ENCODE measurements at regions not wholly inside any gene's neighbourhood (a gene's known extent, or its start where the extent isn't known, plus 50 kb on each side); places are given as distances from the start of the nearest gene placed in this dataset.

DNA sequence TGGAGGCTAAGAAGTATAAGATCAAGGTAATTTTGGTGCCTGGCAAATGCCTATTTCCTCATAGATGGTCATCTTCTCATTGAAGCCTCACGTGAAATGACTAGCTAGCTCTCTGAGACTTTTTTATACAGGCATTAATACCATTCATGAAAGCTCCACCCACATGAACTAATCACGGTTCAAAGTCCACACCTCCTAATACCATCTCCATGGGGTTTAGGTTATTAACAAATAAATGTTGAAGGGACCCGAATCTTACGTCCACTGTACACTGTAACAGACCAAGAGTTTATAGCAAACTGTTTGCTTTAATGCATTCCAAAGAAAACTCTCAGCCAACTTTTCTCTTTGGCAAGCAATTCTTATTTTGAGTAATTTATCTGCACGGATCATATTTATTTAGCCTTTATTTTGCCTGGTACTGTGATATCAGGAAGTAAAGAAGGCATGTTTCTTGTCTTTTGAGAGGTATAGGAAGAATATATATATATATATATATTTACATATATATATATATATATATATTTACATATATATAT, 296.1 kb upstream of the LRRC7 start:
- H3K27me3 Mint-ChIP-seq (ENCODE audit: low read depth in 3 of 3) = peaks cover 0 to 4% (median 3%) of the 10 kb centered on the region in 3 donors
- H3K27ac Mint-ChIP-seq = no peak overlapping the region
- H3K4me1 Mint-ChIP-seq = no peaks in the 10 kb centered on the region
- peaks cover 7 to 47% (median 22%) of the 10 kb centered on the region in 6 donors for H3K9me3 Mint-ChIP-seq
- H3K36me3 Mint-ChIP-seq = no peaks in the 10 kb centered on the region
- H3K4me3 Mint-ChIP-seq = no peak overlapping the region
- no peak for DNase-seq

GRCh38 chr1:69272684-69273083, 295.0 kb upstream of the LRRC7 start:
- Mint-ChIP-seq H3K4me3 (no peak overlapping the region), H3K27me3 (ENCODE audit: low read depth in 3 of 3) (peaks cover 0 to 4% (median 3%) of the 10 kb centered on the region in 3 donors), H3K9me3 (peaks cover 7 to 41% (median 20%) of the 10 kb centered on the region in 6 donors), H3K36me3 (no peaks in the 10 kb centered on the region), H3K4me1 (no peaks in the 10 kb centered on the region), H3K27ac (no peak overlapping the region)
- DNase-seq = no peak

GRCh38 chr1:69278923-69279322, 288.8 kb upstream of the LRRC7 start:
- no peaks in the 10 kb centered on the region for H3K36me3 Mint-ChIP-seq
- H3K4me1 Mint-ChIP-seq = no peaks in the 10 kb centered on the region
- H3K9me3 Mint-ChIP-seq = peaks cover 7 to 33% (median 16%) of the 10 kb centered on the region in 6 donors
- H3K4me3 Mint-ChIP-seq = no peak overlapping the region
- no peak for DNase-seq
- H3K27me3 Mint-ChIP-seq (ENCODE audit: low read depth in 3 of 3) = peaks cover 0 to 4% (median 0%) of the 10 kb centered on the region in 3 donors
- no peak overlapping the region for H3K27ac Mint-ChIP-seq

GRCh38 chr1:69283516-69283915, 284.2 kb upstream of the LRRC7 start:
- peaks cover 2 to 38% (median 16%) of the 10 kb centered on the region in 6 donors for H3K9me3 Mint-ChIP-seq
- H3K36me3 Mint-ChIP-seq = no peaks in the 10 kb centered on the region
- H3K27ac Mint-ChIP-seq = no peak overlapping the region
- no peaks in the 10 kb centered on the region for H3K4me1 Mint-ChIP-seq
- H3K27me3 Mint-ChIP-seq (ENCODE audit: low read depth in 3 of 3) = peaks cover 0 to 2% (median 0%) of the 10 kb centered on the region in 3 donors
- H3K4me3 Mint-ChIP-seq = no peak overlapping the region
- no peak for DNase-seq

DNA sequence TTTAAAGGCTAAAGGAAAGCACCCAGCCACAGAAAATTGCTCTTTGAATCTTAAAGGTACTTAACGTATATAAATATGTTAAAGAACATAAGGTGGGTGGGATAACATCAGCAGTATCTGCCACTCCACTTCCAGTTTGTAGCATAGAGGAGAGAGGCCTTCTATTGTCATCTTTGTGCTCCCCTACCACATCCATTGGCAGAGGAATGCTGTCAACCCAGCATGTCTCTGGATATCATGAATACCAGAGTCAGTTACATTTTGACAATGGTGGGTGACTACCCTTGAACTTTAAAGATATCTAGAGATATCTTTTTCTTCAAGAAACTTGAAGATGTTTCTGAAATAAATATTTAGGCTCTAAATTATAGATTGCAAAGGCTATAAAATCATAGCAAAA, 283.2 kb upstream of the LRRC7 start:
- H3K27ac Mint-ChIP-seq = no peak overlapping the region
- H3K27me3 Mint-ChIP-seq (ENCODE audit: low read depth in 3 of 3) = peaks cover 0 to 2% (median 0%) of the 10 kb centered on the region in 3 donors
- H3K4me1 Mint-ChIP-seq = no peaks in the 10 kb centered on the region
- no peak for DNase-seq
- H3K36me3 Mint-ChIP-seq = no peaks in the 10 kb centered on the region
- no peak overlapping the region for H3K4me3 Mint-ChIP-seq
- peaks cover 2 to 40% (median 14%) of the 10 kb centered on the region in 6 donors for H3K9me3 Mint-ChIP-seq

- Mint-ChIP-seq H3K27ac (no peak overlapping the region), H3K36me3 (no peaks in the 10 kb centered on the region), H3K27me3 (ENCODE audit: low read depth in 3 of 3) (peaks cover 0 to 2% (median 0%) of the 10 kb centered on the region in 3 donors), H3K4me1 (no peaks in the 10 kb centered on the region), H3K4me3 (no peak overlapping the region), H3K9me3 (peaks cover 2 to 42% (median 9%) of the 10 kb centered on the region in 6 donors)
- no peak for DNase-seq
These were observed 279.3 kb upstream of the LRRC7 start for GRCh38 chr1:69288416-69288815.

DNA sequence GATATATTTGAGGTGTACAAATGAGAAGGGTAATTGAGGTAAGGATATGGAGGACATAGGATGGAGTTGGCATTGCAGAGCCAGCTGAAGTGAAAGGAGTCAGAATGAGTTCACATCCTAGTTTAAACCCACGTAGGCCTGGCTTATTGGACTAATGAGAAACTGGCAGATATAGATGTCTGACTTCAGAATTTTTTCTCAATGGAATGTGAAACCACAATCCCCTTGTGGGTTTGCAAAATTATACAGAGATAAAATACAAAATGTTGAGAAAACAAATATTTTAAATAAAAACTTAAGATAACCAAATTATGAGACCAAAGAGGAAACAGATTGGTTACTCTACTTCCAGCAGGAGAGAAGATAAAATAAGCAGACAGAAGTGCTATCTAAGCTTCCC, 277.4 kb upstream of the LRRC7 start:
- no peak for DNase-seq
- no peaks in the 10 kb centered on the region for H3K4me1 Mint-ChIP-seq
- no peak overlapping the region for H3K4me3 Mint-ChIP-seq
- H3K27ac Mint-ChIP-seq = no peak overlapping the region
- peaks cover 2 to 46% (median 10%) of the 10 kb centered on the region in 6 donors for H3K9me3 Mint-ChIP-seq
- no peaks in the 10 kb centered on the region for H3K36me3 Mint-ChIP-seq
- peaks cover 0 to 2% (median 0%) of the 10 kb centered on the region in 3 donors for H3K27me3 Mint-ChIP-seq (ENCODE audit: low read depth in 3 of 3)

DNA sequence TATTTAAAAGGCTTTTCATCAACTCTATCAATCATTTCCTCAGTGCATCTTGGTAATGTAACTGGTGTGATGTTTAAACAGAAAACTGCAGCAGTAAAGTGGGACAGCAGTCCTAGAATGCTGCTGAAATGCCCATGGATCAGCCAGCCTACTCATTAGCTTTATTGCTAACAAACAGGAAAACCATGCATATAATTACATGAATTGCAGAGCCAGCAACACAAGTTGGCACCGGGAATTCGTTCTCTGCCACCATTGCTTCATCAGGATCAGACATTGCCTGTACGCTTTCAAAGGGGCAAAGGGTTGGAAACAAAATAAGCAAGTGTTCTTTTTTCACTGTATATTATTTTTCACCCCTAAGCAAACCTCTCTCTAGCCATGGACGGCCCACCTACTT, 276.2 kb upstream of the LRRC7 start:
- Mint-ChIP-seq H3K9me3 (peaks cover 5 to 43% (median 9%) of the 10 kb centered on the region in 6 donors), H3K27me3 (ENCODE audit: low read depth in 3 of 3) (no peaks in the 10 kb centered on the region), H3K36me3 (no peaks in the 10 kb centered on the region), H3K27ac (no peak overlapping the region), H3K4me1 (no peaks in the 10 kb centered on the region), H3K4me3 (no peak overlapping the region)
- no peak for DNase-seq

GRCh38 chr1:69292833-69293232, 274.9 kb upstream of the LRRC7 start:
- H3K4me1 Mint-ChIP-seq = no peaks in the 10 kb centered on the region
- peaks cover 3 to 38% (median 10%) of the 10 kb centered on the region in 6 donors for H3K9me3 Mint-ChIP-seq
- H3K27me3 Mint-ChIP-seq (ENCODE audit: low read depth in 3 of 3) = no peaks in the 10 kb centered on the region
- no peak overlapping the region for H3K27ac Mint-ChIP-seq
- H3K36me3 Mint-ChIP-seq = no peaks in the 10 kb centered on the region
- no peak for DNase-seq
- no peak overlapping the region for H3K4me3 Mint-ChIP-seq

GRCh38 chr1:69294171-69294570, 273.6 kb upstream of the LRRC7 start:
- no peaks in the 10 kb centered on the region for H3K4me1 Mint-ChIP-seq
- H3K4me3 Mint-ChIP-seq = no peak overlapping the region
- no peaks in the 10 kb centered on the region for H3K27me3 Mint-ChIP-seq (ENCODE audit: low read depth in 3 of 3)
- H3K9me3 Mint-ChIP-seq = peaks cover 3 to 43% (median 12%) of the 10 kb centered on the region in 6 donors
- no peaks in the 10 kb centered on the region for H3K36me3 Mint-ChIP-seq
- no peak for DNase-seq
- H3K27ac Mint-ChIP-seq = no peak overlapping the region

DNA sequence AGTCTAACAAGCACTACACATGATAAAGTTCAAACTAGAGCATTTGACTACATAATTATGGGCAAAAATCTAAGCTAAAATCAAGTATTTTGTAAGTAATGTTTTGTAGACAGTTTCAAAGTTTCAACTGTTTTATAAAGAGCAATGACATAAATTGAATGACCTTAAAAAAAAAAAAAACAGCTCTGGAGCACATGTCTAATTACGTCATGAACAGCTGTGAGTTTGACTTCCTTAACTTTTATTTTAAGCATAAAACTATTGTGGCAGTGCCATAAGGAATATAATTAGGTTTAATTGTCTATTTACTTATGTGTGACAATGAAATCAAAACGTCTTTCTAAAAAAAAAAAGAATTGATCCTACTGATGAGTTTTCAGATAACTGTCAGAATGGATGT, 272.5 kb upstream of the LRRC7 start:
- no peak for DNase-seq
- Mint-ChIP-seq H3K36me3 (no peaks in the 10 kb centered on the region), H3K27me3 (ENCODE audit: low read depth in 3 of 3) (no peaks in the 10 kb centered on the region), H3K4me1 (no peaks in the 10 kb centered on the region), H3K4me3 (no peak overlapping the region), H3K27ac (no peak overlapping the region), H3K9me3 (peaks cover 3 to 33% (median 12%) of the 10 kb centered on the region in 6 donors)

- no peak overlapping the region for H3K27ac Mint-ChIP-seq
- no peaks in the 10 kb centered on the region for H3K4me1 Mint-ChIP-seq
- no peak overlapping the region for H3K4me3 Mint-ChIP-seq
- no peak for DNase-seq
- H3K9me3 Mint-ChIP-seq = peaks cover 8 to 36% (median 13%) of the 10 kb centered on the region in 6 donors
- H3K36me3 Mint-ChIP-seq = peaks cover 0 to 5% (median 0%) of the 10 kb centered on the region in 3 donors
- H3K27me3 Mint-ChIP-seq (ENCODE audit: low read depth in 3 of 3) = peaks cover 0 to 2% (median 0%) of the 10 kb centered on the region in 3 donors
These were observed 262.1 kb upstream of the LRRC7 start for GRCh38 chr1:69305621-69306020.

DNA sequence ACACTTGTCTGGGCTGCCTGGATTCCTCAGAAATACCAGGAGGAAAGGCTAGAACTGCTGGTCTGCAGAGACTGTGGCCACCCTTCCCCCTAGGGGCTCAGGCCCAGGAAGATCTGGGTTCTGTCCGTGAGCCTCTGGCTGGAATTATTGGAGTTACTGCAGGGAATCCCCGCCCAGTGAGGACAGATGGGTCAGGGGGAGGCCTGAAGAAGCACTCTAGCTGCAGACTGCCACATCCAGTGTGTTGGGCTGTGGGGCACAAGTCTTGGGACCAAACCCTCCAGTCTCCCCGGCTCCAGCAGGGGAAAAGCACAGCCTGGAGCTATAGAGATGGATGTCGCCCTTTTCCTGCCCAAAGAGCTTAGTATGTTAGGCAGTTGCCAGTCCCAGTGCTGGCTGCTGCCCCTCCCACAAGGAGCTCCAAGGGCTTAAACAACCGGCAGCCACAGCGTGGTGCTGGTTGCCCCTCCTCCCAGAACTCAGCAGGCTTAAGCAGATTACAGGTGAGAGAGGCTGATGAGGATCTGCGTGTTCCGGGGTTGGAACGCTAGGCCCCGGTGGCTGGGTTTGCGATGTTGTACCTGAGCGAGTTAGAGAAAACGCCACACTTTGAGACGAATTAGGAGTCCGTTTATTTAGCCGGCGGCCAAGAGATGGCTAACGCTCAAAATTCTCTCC, 255.5 kb upstream of the LRRC7 start:
- no peaks in the 10 kb centered on the region for H3K4me1 Mint-ChIP-seq
- peaks cover 0 to 1% (median 0%) of the 10 kb centered on the region in 3 donors for H3K36me3 Mint-ChIP-seq
- peaks cover 6 to 41% (median 25%) of the 10 kb centered on the region in 6 donors for H3K9me3 Mint-ChIP-seq
- DNase-seq = no peak
- H3K27me3 Mint-ChIP-seq (ENCODE audit: low read depth in 3 of 3) = peaks cover 0 to 2% (median 0%) of the 10 kb centered on the region in 3 donors
- H3K27ac Mint-ChIP-seq = no peak overlapping the region
- no peak overlapping the region for H3K4me3 Mint-ChIP-seq

- Mint-ChIP-seq H3K9me3 (peaks cover 6 to 41% (median 25%) of the 10 kb centered on the region in 6 donors), H3K27me3 (ENCODE audit: low read depth in 3 of 3) (peaks cover 0 to 2% (median 0%) of the 10 kb centered on the region in 3 donors), H3K36me3 (no peaks in the 10 kb centered on the region), H3K4me3 (no peak overlapping the region), H3K4me1 (no peaks in the 10 kb centered on the region), H3K27ac (no peak overlapping the region)
- no peak for DNase-seq
These were observed 254.6 kb upstream of the LRRC7 start for GRCh38 chr1:69313118-69313517.

Data from immature natural killer cell (primary cell).